Embryonic facial prominence (tissue), 1 donor: ENCODE measurements at regions not wholly inside any gene's neighbourhood (a gene's known extent, or its start where the extent isn't known, plus 50 kb on each side); places are given as distances from the start of the nearest gene placed in this dataset.
"Not testable (repeated sequence)": the region's sequence is repeated elsewhere in the genome, so short reads cannot be mapped to it uniquely, and the experiment has no call there.

Source experiments
- DNase-seq: peaks from one replicate; pipeline ENCODE4 v3.0.0-alpha.2; 2016; ENCODE audit errors: extremely low spot score

GRCh38 chr4:53866055-53866454 is 198.3 kb downstream of the CHIC2 start:
- DNase-seq: no peak

GRCh38 chr4:53865054-53865453 is 199.4 kb downstream of the CHIC2 start:
- no peak for DNase-seq

- no peak for DNase-seq
Measured at GRCh38 chr4:53863736-53864365, 200.6 kb downstream of the CHIC2 start.

- no peak for DNase-seq
Measured at GRCh38 chr4:53863158-53863557, 201.2 kb downstream of the CHIC2 start.

- no peak for DNase-seq
Measured at GRCh38 chr4:53861856-53862610, 202.4 kb downstream of the CHIC2 start.

GRCh38 chr4:53859305-53859704 is 205.1 kb downstream of the CHIC2 start:
- DNase-seq: no peak

GRCh38 chr4:53858744-53859143 is 205.7 kb downstream of the CHIC2 start:
- no peak for DNase-seq

- no peak for DNase-seq
Measured at GRCh38 chr4:53855581-53856250, 208.7 kb downstream of the CHIC2 start.

- DNase-seq: no peak
Measured at GRCh38 chr4:53854991-53855568, 209.3 kb downstream of the CHIC2 start.

- no peak for DNase-seq
Measured at GRCh38 chr4:53852343-53852742, 212.1 kb downstream of the CHIC2 start.

GRCh38 chr4:53847965-53848364 is 216.4 kb downstream of the CHIC2 start:
- no peak for DNase-seq

GRCh38 chr4:53844551-53844950 is 219.9 kb downstream of the CHIC2 start:
- no peak for DNase-seq

- DNase-seq: no peak
Measured at GRCh38 chr4:53844133-53844532, 220.3 kb downstream of the CHIC2 start.

- no peak for DNase-seq
Measured at GRCh38 chr4:53841711-53842110, 222.7 kb downstream of the CHIC2 start.

- no peak for DNase-seq
Measured at GRCh38 chr4:53840643-53841042, 223.8 kb downstream of the CHIC2 start.

GRCh38 chr4:53833302-53834003 is 231.0 kb downstream of the CHIC2 start:
- DNase-seq: not testable (repeated sequence)

GRCh38 chr4:53832549-53832948 is 231.9 kb downstream of the CHIC2 start:
- DNase-seq: no peak

GRCh38 chr4:53830511-53830910 is 233.9 kb downstream of the CHIC2 start:
- DNase-seq: no peak

GRCh38 chr4:53821179-53821851 is 230.0 kb upstream of the LNX1 start:
- DNase-seq: no peak

- no peak for DNase-seq
Measured at GRCh38 chr4:53818104-53818503, 226.8 kb upstream of the LNX1 start.

GRCh38 chr4:53816561-53816960 is 225.3 kb upstream of the LNX1 start:
- no peak for DNase-seq
